HEK293 (cell line): ENCODE measurements at regions not wholly inside any gene's neighbourhood (a gene's known extent, or its start where the extent isn't known, plus 50 kb on each side); places are given as distances from the start of the nearest gene placed in this dataset.

Source experiments
- CTCF ChIP-seq: fragments of 450-650 bp; formaldehyde crosslinking; IDR thresholded peaks from 2 replicates; pipeline ENCODE4 v1.5.1; 2016; ENCODE audit warnings: missing biosample characterization, missing genetic modification characterization
- KLF16 ChIP-seq: fragments of 450-650 bp; formaldehyde crosslinking; IDR thresholded peaks from 2 replicates; pipeline ENCODE4 v1.5.1; 2017; ENCODE audit warnings: missing biosample characterization, missing genetic modification characterization
- REST ChIP-seq: fragments of 450-650 bp; formaldehyde crosslinking; IDR thresholded peaks from 2 replicates; pipeline ENCODE4 v1.5.1; 2016; ENCODE audit warnings: missing biosample characterization, missing genetic modification characterization
- SP2 ChIP-seq: fragments of 450-650 bp; formaldehyde crosslinking; IDR thresholded peaks from 2 replicates; pipeline ENCODE4 v1.5.1; 2016; ENCODE audit warnings: missing biosample characterization, missing genetic modification characterization
- ZEB2 ChIP-seq: fragments of 450-650 bp; formaldehyde crosslinking; IDR thresholded peaks from 2 replicates; pipeline ENCODE4 v1.5.1; 2016; ENCODE audit warnings: missing biosample characterization, missing genetic modification characterization
- ZNF10 ChIP-seq: fragments of 450-650 bp; formaldehyde crosslinking; IDR thresholded peaks from 2 replicates; pipeline ENCODE4 v1.5.1; 2017; ENCODE audit warnings: missing biosample characterization, missing genetic modification characterization
- ZNF449 ChIP-seq: fragments of 450-650 bp; formaldehyde crosslinking; IDR thresholded peaks from 2 replicates; pipeline ENCODE4 v1.5.1; 2017; ENCODE audit warnings: missing biosample characterization, mild to moderate bottlenecking, missing genetic modification characterization, moderate library complexity
- ZNF571 ChIP-seq: fragments of 450-650 bp; formaldehyde crosslinking; IDR thresholded peaks from 2 replicates; pipeline ENCODE4 v1.5.0; 2017; ENCODE audit warnings: missing biosample characterization, missing genetic modification characterization
- ZNF580 ChIP-seq: fragments of 450-650 bp; formaldehyde crosslinking; IDR thresholded peaks from 2 replicates; pipeline ENCODE4 v1.5.1; 2016; ENCODE audit warnings: missing biosample characterization, missing genetic modification characterization

- no peak for TF ChIP-seq CTCF (tag by site-specific recombination)
- TF ChIP-seq SP2 = no peak
- TF ChIP-seq ZNF10 (tag by site-specific recombination) = no peak
- TF ChIP-seq REST = no peak
- TF ChIP-seq ZNF580 (tag by site-specific recombination) = no peak
- TF ChIP-seq ZNF449 (tag by site-specific recombination) = no peak
- TF ChIP-seq KLF16 (tag by site-specific recombination) = no peak
- TF ChIP-seq ZEB2 (tag by site-specific recombination) = no peak
- TF ChIP-seq ZNF571 = no peak
These were observed 292.9 kb upstream of the NPVF start for GRCh38 chr7:25521236-25521635.
